Epithelial cell of proximal tubule (primary cell): ENCODE measurements at regions not wholly inside any gene's neighbourhood (a gene's known extent, or its start where the extent isn't known, plus 50 kb on each side); places are given as distances from the start of the nearest gene placed in this dataset.

Experiments used
- DNase-seq: peaks from one replicate; pipeline ENCODE4 v3.0.0-alpha.2; 2011; ENCODE audit warnings: low read depth
- H3K4me3 ChIP-seq: 2 replicates; pipeline ENCODE4 v1.5.1; 2011; ENCODE audit warnings: low read depth, mild to moderate bottlenecking, low read length
- CTCF ChIP-seq: conservative IDR thresholded peaks from 2 replicates; pipeline ENCODE4 v1.5.1; 2012; ENCODE audit warnings: low read depth, mild to moderate bottlenecking, low read length

- no peak for TF ChIP-seq CTCF
- DNase-seq = no peak
- H3K4me3 ChIP-seq = no peak overlapping the region
Measured at GRCh38 chr14:25522116-25522515, 472.2 kb upstream of the STXBP6 start.

- DNase-seq = no peak
- no peak overlapping the region for H3K4me3 ChIP-seq
- TF ChIP-seq CTCF = no peak
Measured at GRCh38 chr14:25521616-25522015, 471.7 kb upstream of the STXBP6 start.

- TF ChIP-seq CTCF = no peak
- DNase-seq = no peak
- H3K4me3 ChIP-seq = no peak overlapping the region
Measured at GRCh38 chr14:25520821-25521220, 470.9 kb upstream of the STXBP6 start.

GRCh38 chr14:25518364-25518763 is 468.4 kb upstream of the STXBP6 start:
- DNase-seq = no peak
- TF ChIP-seq CTCF = no peak

GRCh38 chr14:25516838-25517237 is 466.9 kb upstream of the STXBP6 start:
- no peak for TF ChIP-seq CTCF
- no peak for DNase-seq
- no peak overlapping the region for H3K4me3 ChIP-seq

More at GRCh38 chr14:25518364-25518763, 468.4 kb upstream of the STXBP6 start:
- no peak overlapping the region for H3K4me3 ChIP-seq

- no peak overlapping the region for H3K4me3 ChIP-seq
- no peak for DNase-seq
- TF ChIP-seq CTCF = no peak
Measured at GRCh38 chr14:25508845-25509244, 458.9 kb upstream of the STXBP6 start.

GRCh38 chr14:25501749-25502148 is 451.8 kb upstream of the STXBP6 start:
- TF ChIP-seq CTCF = no peak
- no peak overlapping the region for H3K4me3 ChIP-seq
- DNase-seq = no peak
